ENCODE measurements at regions not wholly inside any gene's neighbourhood (a gene's known extent, or its start where the extent isn't known, plus 50 kb on each side); places are given as distances from the start of the nearest gene placed in this dataset.
A peak's percentile ranks its signal among the peaks of the same experiment; 100 is the strongest.

GRCh38 chr2:30346471-30347169 lies 100.4 kb upstream of the LCLAT1 start:
- peak overlapping the region in 2 of 3 donors; percentile 53 to 59 for H3K4me3 ChIP-seq (ENCODE audit: low read length in 3 of 3)
- DNase-seq = peak; percentile 61 to 92 (median 70)
- H3K9me3 ChIP-seq (ENCODE audit: control insufficient read depth in 2 of 3, insufficient read depth in 1 of 3, low read length in 3 of 3) = no peaks in the 10 kb centered on the region
- no peaks in the 10 kb centered on the region for H3K36me3 ChIP-seq (ENCODE audit: control insufficient read depth in 2 of 3, insufficient read depth in 3 of 3, low read length in 3 of 3)
- no peak for TF ChIP-seq CTCF (IDR thresholded peaks at IDR 0.05; ENCODE audit: borderline replicate concordance, extremely low read depth, insufficient read depth)
- H3K9ac ChIP-seq (ENCODE audit: low read length in 3 of 3) = peak overlapping the region in 1 of 3 donors; percentile 44
- H3K27ac ChIP-seq (ENCODE audit: low read depth in 2 of 2, low read length in 2 of 2) = peak overlapping the region; percentile 71 to 84
- intact Hi-C loops (cut with DNase I) = no loop called here
- no peak for FAIRE-seq
- peaks cover 0 to 8% (median under 1%) of the 10 kb centered on the region in 3 donors for H3K4me1 ChIP-seq (ENCODE audit: control insufficient read depth in 2 of 3, insufficient read depth in 2 of 3, low read depth in 1 of 3, low read length in 3 of 3)
- H3K27me3 ChIP-seq (ENCODE audit: control insufficient read depth, insufficient read depth, low read length) = no peaks in the 10 kb centered on the region

GRCh38 chr2:30348825-30349224 lies 98.2 kb upstream of the LCLAT1 start:
- H3K9ac ChIP-seq (ENCODE audit: low read length in 3 of 3) = no peak overlapping the region
- peaks cover 0 to 10% (median 3%) of the 10 kb centered on the region in 3 donors for H3K4me1 ChIP-seq (ENCODE audit: control insufficient read depth in 2 of 3, insufficient read depth in 2 of 3, low read depth in 1 of 3, low read length in 3 of 3)
- FAIRE-seq (no peak), DNase-seq (no peak)
- H3K27ac ChIP-seq (ENCODE audit: low read depth in 2 of 2, low read length in 2 of 2) = no peak overlapping the region
- intact Hi-C loops (cut with DNase I) = no loop called here
- no peaks in the 10 kb centered on the region for H3K27me3 ChIP-seq (ENCODE audit: control insufficient read depth, insufficient read depth, low read length)
- no peak for TF ChIP-seq CTCF (IDR thresholded peaks at IDR 0.05; ENCODE audit: borderline replicate concordance, extremely low read depth, insufficient read depth)
- H3K4me3 ChIP-seq (ENCODE audit: low read length in 3 of 3) = no peak overlapping the region
- no peaks in the 10 kb centered on the region for H3K36me3 ChIP-seq (ENCODE audit: control insufficient read depth in 2 of 3, insufficient read depth in 3 of 3, low read length in 3 of 3)
- H3K9me3 ChIP-seq (ENCODE audit: control insufficient read depth in 2 of 3, insufficient read depth in 1 of 3, low read length in 3 of 3) = no peaks in the 10 kb centered on the region

- no peaks in the 10 kb centered on the region for H3K36me3 ChIP-seq (ENCODE audit: control insufficient read depth in 2 of 3, insufficient read depth in 3 of 3, low read length in 3 of 3)
- DNase-seq = no peak
- no peak for FAIRE-seq
- intact Hi-C loops (cut with DNase I) = no loop called here
- H3K9ac ChIP-seq (ENCODE audit: low read length in 3 of 3) = no peak overlapping the region
- no peak for TF ChIP-seq CTCF (IDR thresholded peaks at IDR 0.05; ENCODE audit: borderline replicate concordance, extremely low read depth, insufficient read depth)
- H3K4me3 ChIP-seq (ENCODE audit: low read length in 3 of 3) = no peak overlapping the region
- H3K4me1 ChIP-seq (ENCODE audit: control insufficient read depth in 2 of 3, insufficient read depth in 2 of 3, low read depth in 1 of 3, low read length in 3 of 3) = peaks cover 0 to 10% (median 3%) of the 10 kb centered on the region in 3 donors
- no peak overlapping the region for H3K27ac ChIP-seq (ENCODE audit: low read depth in 2 of 2, low read length in 2 of 2)
- H3K27me3 ChIP-seq (ENCODE audit: control insufficient read depth, insufficient read depth, low read length) = no peaks in the 10 kb centered on the region
- no peaks in the 10 kb centered on the region for H3K9me3 ChIP-seq (ENCODE audit: control insufficient read depth in 2 of 3, insufficient read depth in 1 of 3, low read length in 3 of 3)
Measured at GRCh38 chr2:30349691-30350090, 97.4 kb upstream of the LCLAT1 start.

All from kidney (tissue), 13 donors.